ENCODE measurements at regions not wholly inside any gene's neighbourhood (a gene's known extent, or its start where the extent isn't known, plus 50 kb on each side); places are given as distances from the start of the nearest gene placed in this dataset.

DNA sequence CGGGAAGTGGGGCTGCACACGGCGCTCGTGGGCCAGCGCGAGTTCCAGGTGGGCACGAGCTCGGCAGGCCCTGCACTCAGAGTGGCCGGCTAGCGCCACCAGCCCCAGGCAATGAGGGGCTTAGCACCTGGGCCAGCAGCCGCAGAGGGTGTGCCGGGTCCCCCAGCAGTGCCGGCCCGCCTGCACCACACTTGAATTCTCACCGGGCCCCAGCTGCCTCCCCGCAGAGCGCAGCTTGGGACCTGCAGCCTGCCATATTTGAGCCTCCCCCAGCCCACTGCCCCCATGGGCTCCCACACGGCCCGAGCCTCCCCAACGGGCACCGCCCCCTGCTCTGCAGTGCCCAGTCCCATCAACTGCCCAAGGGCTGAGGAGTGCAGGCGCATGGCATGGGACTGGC, 87.5 kb downstream of the CHCHD4 start:
- H3K36me3 ChIP-seq (ENCODE audit: control insufficient read depth in 4 of 4, insufficient read depth in 3 of 4, low read depth in 1 of 4, low read length in 3 of 4), result no peaks in the 10 kb centered on the region
- H3K9ac ChIP-seq (ENCODE audit: low read depth in 1 of 2, low read length in 2 of 2), result no peak overlapping the region
- no peak overlapping the region for H3K4me3 ChIP-seq (ENCODE audit: low read depth in 1 of 3, low read length in 3 of 3)
- no peak for TF ChIP-seq RAD21 (IDR thresholded peaks at IDR 0.05)
- TF ChIP-seq, protein P1, sequence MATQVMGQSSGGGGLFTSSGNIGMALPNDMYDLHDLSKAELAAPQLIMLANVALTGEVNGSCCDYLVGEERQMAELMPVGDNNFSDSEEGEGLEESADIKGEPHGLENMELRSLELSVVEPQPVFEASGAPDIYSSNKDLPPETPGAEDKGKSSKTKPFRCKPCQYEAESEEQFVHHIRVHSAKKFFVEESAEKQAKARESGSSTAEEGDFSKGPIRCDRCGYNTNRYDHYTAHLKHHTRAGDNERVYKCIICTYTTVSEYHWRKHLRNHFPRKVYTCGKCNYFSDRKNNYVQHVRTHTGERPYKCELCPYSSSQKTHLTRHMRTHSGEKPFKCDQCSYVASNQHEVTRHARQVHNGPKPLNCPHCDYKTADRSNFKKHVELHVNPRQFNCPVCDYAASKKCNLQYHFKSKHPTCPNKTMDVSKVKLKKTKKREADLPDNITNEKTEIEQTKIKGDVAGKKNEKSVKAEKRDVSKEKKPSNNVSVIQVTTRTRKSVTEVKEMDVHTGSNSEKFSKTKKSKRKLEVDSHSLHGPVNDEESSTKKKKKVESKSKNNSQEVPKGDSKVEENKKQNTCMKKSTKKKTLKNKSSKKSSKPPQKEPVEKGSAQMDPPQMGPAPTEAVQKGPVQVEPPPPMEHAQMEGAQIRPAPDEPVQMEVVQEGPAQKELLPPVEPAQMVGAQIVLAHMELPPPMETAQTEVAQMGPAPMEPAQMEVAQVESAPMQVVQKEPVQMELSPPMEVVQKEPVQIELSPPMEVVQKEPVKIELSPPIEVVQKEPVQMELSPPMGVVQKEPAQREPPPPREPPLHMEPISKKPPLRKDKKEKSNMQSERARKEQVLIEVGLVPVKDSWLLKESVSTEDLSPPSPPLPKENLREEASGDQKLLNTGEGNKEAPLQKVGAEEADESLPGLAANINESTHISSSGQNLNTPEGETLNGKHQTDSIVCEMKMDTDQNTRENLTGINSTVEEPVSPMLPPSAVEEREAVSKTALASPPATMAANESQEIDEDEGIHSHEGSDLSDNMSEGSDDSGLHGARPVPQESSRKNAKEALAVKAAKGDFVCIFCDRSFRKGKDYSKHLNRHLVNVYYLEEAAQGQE (IDR thresholded peaks at IDR 0.05), result no peak
- TF ChIP-seq NR2F2 (IDR thresholded peaks at IDR 0.05), result no peak
- TF ChIP-seq YY1 (IDR thresholded peaks at IDR 0.05), result no peak
- TF ChIP-seq EGR1 (IDR thresholded peaks at IDR 0.05; ENCODE audit: low read depth in 2 of 2), result no peak
- TF ChIP-seq, protein P2, sequence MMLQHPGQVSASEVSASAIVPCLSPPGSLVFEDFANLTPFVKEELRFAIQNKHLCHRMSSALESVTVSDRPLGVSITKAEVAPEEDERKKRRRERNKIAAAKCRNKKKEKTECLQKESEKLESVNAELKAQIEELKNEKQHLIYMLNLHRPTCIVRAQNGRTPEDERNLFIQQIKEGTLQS (IDR thresholded peaks at IDR 0.05), result no peak
- no peak for TF ChIP-seq FOXA2 (IDR thresholded peaks at IDR 0.05)
- H3K9me3 ChIP-seq (ENCODE audit: control insufficient read depth in 4 of 4, low read length in 3 of 4), result peaks cover 1 to 18% (median 7%) of the 10 kb centered on the region in 4 donors
- no peak overlapping the region for H3K27ac ChIP-seq (ENCODE audit: low read depth in 1 of 2, low read length in 2 of 2)
- no peaks in the 10 kb centered on the region for H3K27me3 ChIP-seq (ENCODE audit: control insufficient read depth in 4 of 4, insufficient read depth in 4 of 4, low read length in 3 of 4)
- 96% methylated on average over 22 of the region's 22 CpGs for WGBS
- DNase-seq (ENCODE audit: low spot score), result no peak
- no peaks in the 10 kb centered on the region for H3K4me1 ChIP-seq (ENCODE audit: control insufficient read depth in 4 of 4, insufficient read depth in 4 of 4, low read length in 3 of 4)

DNA sequence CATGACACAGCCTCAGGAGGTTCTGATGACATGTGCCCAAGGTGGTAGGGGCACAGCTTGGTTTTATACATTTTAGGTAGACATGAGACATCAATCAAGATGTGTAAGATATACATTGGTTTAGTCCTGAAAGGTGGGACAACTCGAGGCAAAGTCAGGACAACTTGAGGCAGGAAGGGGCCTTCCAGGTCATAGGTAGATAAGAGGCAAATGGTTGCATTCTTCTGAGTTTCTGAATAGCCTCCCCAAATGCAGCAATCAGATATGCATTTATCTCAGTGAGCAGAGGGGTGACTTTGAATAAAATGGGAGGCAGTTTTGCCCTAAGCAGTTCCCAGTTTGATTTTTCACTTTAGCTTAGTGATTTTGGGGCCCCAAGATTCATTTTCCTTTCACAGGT, 91.6 kb downstream of the CHCHD4 start:
- WGBS, result 53% methylated on average over 1 of the region's 1 CpG
- DNase-seq (ENCODE audit: low spot score), result no peak
- Histone ChIP-seq H3K9me3 (ENCODE audit: control insufficient read depth in 4 of 4, low read length in 3 of 4) (peaks cover 1 to 18% (median 7%) of the 10 kb centered on the region in 4 donors), H3K9ac (ENCODE audit: low read depth in 1 of 2, low read length in 2 of 2) (no peak overlapping the region), H3K4me1 (ENCODE audit: control insufficient read depth in 4 of 4, insufficient read depth in 4 of 4, low read length in 3 of 4) (no peaks in the 10 kb centered on the region), H3K27ac (ENCODE audit: low read depth in 1 of 2, low read length in 2 of 2) (no peak overlapping the region), H3K4me3 (ENCODE audit: low read depth in 1 of 3, low read length in 3 of 3) (no peak overlapping the region), H3K36me3 (ENCODE audit: control insufficient read depth in 4 of 4, insufficient read depth in 3 of 4, low read depth in 1 of 4, low read length in 3 of 4) (no peaks in the 10 kb centered on the region), H3K27me3 (ENCODE audit: control insufficient read depth in 4 of 4, insufficient read depth in 4 of 4, low read length in 3 of 4) (no peaks in the 10 kb centered on the region)
- TF ChIP-seq NR2F2 (IDR thresholded peaks at IDR 0.05), result no peak
- TF ChIP-seq, protein P1 (IDR thresholded peaks at IDR 0.05), result no peak
- TF ChIP-seq, protein P3, sequence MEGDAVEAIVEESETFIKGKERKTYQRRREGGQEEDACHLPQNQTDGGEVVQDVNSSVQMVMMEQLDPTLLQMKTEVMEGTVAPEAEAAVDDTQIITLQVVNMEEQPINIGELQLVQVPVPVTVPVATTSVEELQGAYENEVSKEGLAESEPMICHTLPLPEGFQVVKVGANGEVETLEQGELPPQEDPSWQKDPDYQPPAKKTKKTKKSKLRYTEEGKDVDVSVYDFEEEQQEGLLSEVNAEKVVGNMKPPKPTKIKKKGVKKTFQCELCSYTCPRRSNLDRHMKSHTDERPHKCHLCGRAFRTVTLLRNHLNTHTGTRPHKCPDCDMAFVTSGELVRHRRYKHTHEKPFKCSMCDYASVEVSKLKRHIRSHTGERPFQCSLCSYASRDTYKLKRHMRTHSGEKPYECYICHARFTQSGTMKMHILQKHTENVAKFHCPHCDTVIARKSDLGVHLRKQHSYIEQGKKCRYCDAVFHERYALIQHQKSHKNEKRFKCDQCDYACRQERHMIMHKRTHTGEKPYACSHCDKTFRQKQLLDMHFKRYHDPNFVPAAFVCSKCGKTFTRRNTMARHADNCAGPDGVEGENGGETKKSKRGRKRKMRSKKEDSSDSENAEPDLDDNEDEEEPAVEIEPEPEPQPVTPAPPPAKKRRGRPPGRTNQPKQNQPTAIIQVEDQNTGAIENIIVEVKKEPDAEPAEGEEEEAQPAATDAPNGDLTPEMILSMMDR (IDR thresholded peaks at IDR 0.05; ENCODE audit: low read depth, low read length, missing input control), result no peak
- TF ChIP-seq FOXA1 (IDR thresholded peaks at IDR 0.05), result no peak
- no peak for TF ChIP-seq EGR1 (IDR thresholded peaks at IDR 0.05; ENCODE audit: low read depth in 2 of 2)
- no peak for TF ChIP-seq RXRA (IDR thresholded peaks at IDR 0.05)
- TF ChIP-seq GABPA (IDR thresholded peaks at IDR 0.05 in 1 of 2, conservative IDR thresholded peaks at IDR 0.05 in 1 of 2), result no peak
- no peak for TF ChIP-seq HNF4G (IDR thresholded peaks at IDR 0.05)
- no peak for TF ChIP-seq RAD21 (IDR thresholded peaks at IDR 0.05)
- TF ChIP-seq FOXA2 (IDR thresholded peaks at IDR 0.05), result no peak
- TF ChIP-seq, protein P4, sequence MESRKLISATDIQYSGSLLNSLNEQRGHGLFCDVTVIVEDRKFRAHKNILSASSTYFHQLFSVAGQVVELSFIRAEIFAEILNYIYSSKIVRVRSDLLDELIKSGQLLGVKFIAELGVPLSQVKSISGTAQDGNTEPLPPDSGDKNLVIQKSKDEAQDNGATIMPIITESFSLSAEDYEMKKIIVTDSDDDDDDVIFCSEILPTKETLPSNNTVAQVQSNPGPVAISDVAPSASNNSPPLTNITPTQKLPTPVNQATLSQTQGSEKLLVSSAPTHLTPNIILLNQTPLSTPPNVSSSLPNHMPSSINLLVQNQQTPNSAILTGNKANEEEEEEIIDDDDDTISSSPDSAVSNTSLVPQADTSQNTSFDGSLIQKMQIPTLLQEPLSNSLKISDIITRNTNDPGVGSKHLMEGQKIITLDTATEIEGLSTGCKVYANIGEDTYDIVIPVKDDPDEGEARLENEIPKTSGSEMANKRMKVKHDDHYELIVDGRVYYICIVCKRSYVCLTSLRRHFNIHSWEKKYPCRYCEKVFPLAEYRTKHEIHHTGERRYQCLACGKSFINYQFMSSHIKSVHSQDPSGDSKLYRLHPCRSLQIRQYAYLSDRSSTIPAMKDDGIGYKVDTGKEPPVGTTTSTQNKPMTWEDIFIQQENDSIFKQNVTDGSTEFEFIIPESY (IDR thresholded peaks at IDR 0.05), result no peak
- no peak for TF ChIP-seq SP1 (IDR thresholded peaks at IDR 0.05)
- TF ChIP-seq YY1 (IDR thresholded peaks at IDR 0.05), result no peak
- TF ChIP-seq HNF4A (conservative IDR thresholded peaks at IDR 0.05), result no peak
- TF ChIP-seq TAF1 (conservative IDR thresholded peaks at IDR 0.05), result no peak
- TF ChIP-seq, protein P5, sequence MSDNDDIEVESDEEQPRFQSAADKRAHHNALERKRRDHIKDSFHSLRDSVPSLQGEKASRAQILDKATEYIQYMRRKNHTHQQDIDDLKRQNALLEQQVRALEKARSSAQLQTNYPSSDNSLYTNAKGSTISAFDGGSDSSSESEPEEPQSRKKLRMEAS (IDR thresholded peaks at IDR 0.05), result no peak
- no peak for TF ChIP-seq JUND (IDR thresholded peaks at IDR 0.05)
- TF ChIP-seq, protein P2 (IDR thresholded peaks at IDR 0.05), result no peak
